Gastroesophageal sphincter (tissue), 3 donors: ENCODE measurements at regions not wholly inside any gene's neighbourhood (a gene's known extent, or its start where the extent isn't known, plus 50 kb on each side); places are given as distances from the start of the nearest gene placed in this dataset.

ENCODE experiments used
- EP300 ChIP-seq: sonication (generic); formaldehyde crosslinking; IDR thresholded peaks from one replicate; pipeline ENCODE4 v1.6.1; 2017; ENCODE audit warnings: antibody characterized with exemption, mild to moderate bottlenecking
- POLR2A ChIP-seq, 2 donors: fragments of 450-650 bp; IDR thresholded peaks; one replicate each; pipeline ENCODE4 v1.6.1; 2017; ENCODE audit warnings: antibody characterized with exemption in 2 of 2, mild to moderate bottlenecking in 2 of 2, moderate library complexity in 1 of 2
- POLR2AphosphoS5 ChIP-seq: sonication (generic); formaldehyde crosslinking; IDR thresholded peaks from one replicate; pipeline ENCODE4 v1.6.1; 2017; ENCODE audit warnings: antibody characterized with exemption
- TF ChIP-seq, protein P1 (sequence below), 4 experiments: fragments of 200-600 bp in 2 of 4; fragments of 450-650 bp in 2 of 4; sonication (generic) in 1 of 4; IDR thresholded peaks; one replicate each; pipeline ENCODE4 v1.5.1; 2017 to 2019; ENCODE audit warnings: antibody characterized with exemption in 4 of 4, mild to moderate bottlenecking in 2 of 4, moderate library complexity in 2 of 4

DNA sequence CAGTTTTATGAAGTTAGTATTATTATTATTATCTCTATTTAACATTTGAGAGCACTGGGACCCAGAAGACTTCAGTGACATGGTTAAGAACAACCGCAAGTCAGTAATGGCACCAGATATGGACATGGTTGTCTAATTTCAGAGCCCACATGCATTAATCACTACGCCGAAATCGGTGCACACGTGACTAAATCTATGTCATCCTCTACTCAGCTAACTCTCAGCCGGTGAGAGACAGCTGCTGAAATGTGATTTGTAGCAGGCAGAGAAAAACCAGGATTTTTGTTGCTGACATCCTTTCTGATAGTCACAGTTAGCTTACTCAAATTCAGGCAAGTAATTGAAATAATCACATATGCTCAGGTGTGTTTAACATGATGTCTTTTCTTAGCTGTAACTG is 127.7 kb downstream of the SPAG6 start:
- TF ChIP-seq, protein P1, sequence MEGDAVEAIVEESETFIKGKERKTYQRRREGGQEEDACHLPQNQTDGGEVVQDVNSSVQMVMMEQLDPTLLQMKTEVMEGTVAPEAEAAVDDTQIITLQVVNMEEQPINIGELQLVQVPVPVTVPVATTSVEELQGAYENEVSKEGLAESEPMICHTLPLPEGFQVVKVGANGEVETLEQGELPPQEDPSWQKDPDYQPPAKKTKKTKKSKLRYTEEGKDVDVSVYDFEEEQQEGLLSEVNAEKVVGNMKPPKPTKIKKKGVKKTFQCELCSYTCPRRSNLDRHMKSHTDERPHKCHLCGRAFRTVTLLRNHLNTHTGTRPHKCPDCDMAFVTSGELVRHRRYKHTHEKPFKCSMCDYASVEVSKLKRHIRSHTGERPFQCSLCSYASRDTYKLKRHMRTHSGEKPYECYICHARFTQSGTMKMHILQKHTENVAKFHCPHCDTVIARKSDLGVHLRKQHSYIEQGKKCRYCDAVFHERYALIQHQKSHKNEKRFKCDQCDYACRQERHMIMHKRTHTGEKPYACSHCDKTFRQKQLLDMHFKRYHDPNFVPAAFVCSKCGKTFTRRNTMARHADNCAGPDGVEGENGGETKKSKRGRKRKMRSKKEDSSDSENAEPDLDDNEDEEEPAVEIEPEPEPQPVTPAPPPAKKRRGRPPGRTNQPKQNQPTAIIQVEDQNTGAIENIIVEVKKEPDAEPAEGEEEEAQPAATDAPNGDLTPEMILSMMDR (IDR thresholded peaks at IDR 0.05): no peak
- TF ChIP-seq EP300: no peak
- TF ChIP-seq POLR2A (IDR thresholded peaks at IDR 0.05): no peak
- no peak for TF ChIP-seq POLR2AphosphoS5
